Mesendoderm (in vitro differentiated cells): ENCODE measurements at regions not wholly inside any gene's neighbourhood (a gene's known extent, or its start where the extent isn't known, plus 50 kb on each side); places are given as distances from the start of the nearest gene placed in this dataset.

Experiments
- DNase-seq: peaks from one replicate; pipeline ENCODE4 v3.0.0; 2013
- H2AK5ac ChIP-seq: 2 replicates; pipeline ENCODE4 v1.6.1; 2013; ENCODE audit warnings: low read length, inconsistent platforms
- H2BK120ac ChIP-seq: 2 replicates; pipeline ENCODE4 v1.6.1; 2013; ENCODE audit warnings: low read depth, mild to moderate bottlenecking, low read length, moderate library complexity, mixed read lengths
- H2BK15ac ChIP-seq: replicated peaks from 2 replicates; pipeline ENCODE4 v1.6.1; 2013; ENCODE audit warnings: low read depth, mild to moderate bottlenecking, moderate library complexity
- H2BK5ac ChIP-seq: 2 replicates; pipeline ENCODE4 v1.6.1; 2013; ENCODE audit warnings: low read length, inconsistent platforms
- H3K18ac ChIP-seq: 2 replicates; pipeline ENCODE4 v1.6.1; 2013; ENCODE audit warnings: mild to moderate bottlenecking, low read length, mixed read lengths
- H3K23ac ChIP-seq: one replicate; pipeline ENCODE4 v1.6.1; 2013; ENCODE audit warnings: low read length
- H3K27ac ChIP-seq: 2 replicates; pipeline ENCODE4 v1.5.1; 2013; ENCODE audit warnings: low read depth, mild to moderate bottlenecking, inconsistent platforms, low read length, moderate library complexity
- H3K27me3 ChIP-seq: 2 replicates; pipeline ENCODE4 v1.6.1; 2013; ENCODE audit warnings: low read length, control low read depth, mild to moderate bottlenecking, inconsistent platforms; ENCODE audit not compliant: insufficient read depth, poor library complexity
- H3K36me3 ChIP-seq: 2 replicates; pipeline ENCODE4 v1.6.1; 2013; ENCODE audit warnings: low read length, inconsistent platforms; ENCODE audit not compliant: control insufficient read depth, insufficient read depth
- H3K4ac ChIP-seq: one replicate; pipeline ENCODE4 v1.6.1; 2013; ENCODE audit warnings: low read depth, mild to moderate bottlenecking, low read length, moderate library complexity
- H3K4me1 ChIP-seq: 2 replicates; pipeline ENCODE4 v1.6.1; 2013; ENCODE audit warnings: low read depth, low read length, inconsistent platforms; ENCODE audit not compliant: control insufficient read depth
- H3K4me2 ChIP-seq: 2 replicates; pipeline ENCODE4 v1.6.1; 2013; ENCODE audit warnings: low read length
- H3K4me3 ChIP-seq: 2 replicates; pipeline ENCODE4 v1.5.1; 2013; ENCODE audit warnings: mild to moderate bottlenecking, low read length
- H3K56ac ChIP-seq: one replicate; pipeline ENCODE4 v1.6.1; 2013; ENCODE audit warnings: low read length
- H3K79me1 ChIP-seq: 2 replicates; pipeline ENCODE4 v1.6.1; 2013; ENCODE audit warnings: low read length, inconsistent platforms
- H3K79me2 ChIP-seq: 2 replicates; pipeline ENCODE4 v1.6.1; 2013; ENCODE audit warnings: mild to moderate bottlenecking, low read length; ENCODE audit not compliant: control insufficient read depth, insufficient read depth
- H3K9ac ChIP-seq: 2 replicates; pipeline ENCODE4 v1.6.1; 2013; ENCODE audit warnings: low read length, inconsistent platforms
- H4K5ac ChIP-seq: one replicate; pipeline ENCODE4 v1.6.1; 2013; ENCODE audit warnings: low read length
- H4K8ac ChIP-seq: one replicate; pipeline ENCODE4 v1.6.1; 2013; ENCODE audit warnings: low read depth, mild to moderate bottlenecking, control low read depth, low read length, moderate library complexity
- WGBS: extraction: QIAGEN DNeasy Blood & Tissue Kit; methylation state at CpG from one replicate; pipeline ENCODE4 v1.1.7; 2013; ENCODE audit warnings: low lambda C conversion rate, missing lambda C conversion rate; ENCODE audit not compliant: insufficient coverage; ENCODE audit errors: extremely low coverage; 5-methylcytosine and 5-hydroxymethylcytosine counted together

DNA sequence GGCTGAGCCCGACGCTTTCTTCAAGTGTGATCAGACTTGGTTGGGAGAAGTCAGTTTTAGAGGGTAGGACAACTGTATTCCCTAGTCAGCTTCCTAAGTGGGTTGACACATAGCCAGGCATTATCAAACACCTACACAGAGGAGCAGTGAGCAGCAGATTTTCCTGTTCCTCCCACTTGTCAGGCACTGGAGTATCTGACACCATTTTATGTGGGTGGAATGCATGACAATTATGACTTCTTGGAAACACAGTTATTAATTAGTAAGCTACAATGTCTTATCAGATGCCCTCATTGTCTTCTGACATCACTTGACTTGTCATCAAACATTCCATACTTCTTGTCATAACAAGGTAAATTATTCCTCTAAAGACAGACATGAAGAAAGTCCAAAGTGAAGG is 124.9 kb downstream of the IRX2 start:
- no peaks in the 10 kb centered on the region for H3K79me2 ChIP-seq
- no peak overlapping the region for H2BK120ac ChIP-seq
- no peak overlapping the region for H3K18ac ChIP-seq
- H3K56ac ChIP-seq, result no peak overlapping the region
- no peak overlapping the region for H2BK15ac ChIP-seq
- no peaks in the 10 kb centered on the region for H3K4me1 ChIP-seq
- DNase-seq, result no peak
- H3K9ac ChIP-seq, result no peak overlapping the region
- no peak overlapping the region for H3K27ac ChIP-seq
- H3K36me3 ChIP-seq, result no peaks in the 10 kb centered on the region
- no peak overlapping the region for H4K8ac ChIP-seq
- no peak overlapping the region for H2BK5ac ChIP-seq
- no CpG with 5 or more reads among the region's 2 CpGs for WGBS
- no peak overlapping the region for H3K23ac ChIP-seq
- no peak overlapping the region for H3K4ac ChIP-seq
- no peak overlapping the region for H2AK5ac ChIP-seq
- H3K4me3 ChIP-seq, result no peak overlapping the region
- H3K4me2 ChIP-seq, result no peak overlapping the region
- H4K5ac ChIP-seq, result no peak overlapping the region
- H3K79me1 ChIP-seq, result no peaks in the 10 kb centered on the region
- H3K27me3 ChIP-seq, result no peaks in the 10 kb centered on the region

DNA sequence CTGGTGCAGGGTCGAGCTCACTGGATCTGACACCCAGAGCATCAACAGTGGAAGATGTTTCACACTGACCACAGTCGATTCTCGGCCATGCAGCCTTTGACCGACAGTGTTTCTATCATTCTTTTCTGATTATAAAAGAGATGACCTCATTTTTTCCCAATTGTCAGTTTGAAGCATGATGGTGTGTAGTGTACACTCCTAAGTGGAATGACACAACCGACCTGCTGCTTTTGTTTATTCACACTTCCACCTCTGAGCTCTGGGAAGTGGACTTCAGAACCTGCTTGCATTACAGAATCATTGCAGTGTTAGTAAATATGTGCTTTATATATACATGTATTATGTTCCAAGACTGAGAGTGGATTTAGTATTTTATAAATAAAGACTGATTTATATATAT is 128.6 kb downstream of the IRX2 start:
- H3K18ac ChIP-seq, result no peak overlapping the region
- H3K4me3 ChIP-seq, result no peak overlapping the region
- no peaks in the 10 kb centered on the region for H3K79me1 ChIP-seq
- H4K5ac ChIP-seq, result no peak overlapping the region
- H2BK120ac ChIP-seq, result no peak overlapping the region
- H3K27ac ChIP-seq, result no peak overlapping the region
- H4K8ac ChIP-seq, result no peak overlapping the region
- no peak overlapping the region for H3K56ac ChIP-seq
- no peak overlapping the region for H3K23ac ChIP-seq
- no peaks in the 10 kb centered on the region for H3K4me1 ChIP-seq
- no peak overlapping the region for H3K4ac ChIP-seq
- no peaks in the 10 kb centered on the region for H3K79me2 ChIP-seq
- no peaks in the 10 kb centered on the region for H3K36me3 ChIP-seq
- H3K9ac ChIP-seq, result no peak overlapping the region
- no peak overlapping the region for H3K4me2 ChIP-seq
- no peak overlapping the region for H2BK5ac ChIP-seq
- H2BK15ac ChIP-seq, result no peak overlapping the region
- no peak overlapping the region for H2AK5ac ChIP-seq
- DNase-seq, result no peak
- no peaks in the 10 kb centered on the region for H3K27me3 ChIP-seq
- WGBS, result no CpG with 5 or more reads among the region's 5 CpGs

DNA sequence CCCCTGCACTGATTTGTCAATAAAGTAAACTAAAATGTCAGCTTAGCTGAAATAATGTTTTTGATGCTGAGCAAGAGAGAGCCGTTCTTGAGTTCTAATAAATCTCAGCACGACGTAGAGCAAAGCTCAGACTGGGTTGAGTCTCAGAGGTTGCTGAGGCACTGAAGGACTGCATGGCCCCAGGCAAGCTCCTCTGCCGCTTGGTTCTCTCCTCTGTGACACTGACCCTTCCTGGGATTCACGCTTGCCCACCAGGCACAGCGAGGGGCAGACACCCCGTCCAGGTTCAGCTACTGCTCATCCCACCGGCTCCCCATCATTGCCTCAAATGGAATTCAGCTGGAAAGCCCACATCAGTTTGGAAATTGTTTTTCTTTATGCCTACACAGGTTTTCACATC is 129.8 kb downstream of the IRX2 start:
- no peak overlapping the region for H3K9ac ChIP-seq
- no peaks in the 10 kb centered on the region for H3K4me1 ChIP-seq
- WGBS, result no CpG with 5 or more reads among the region's 8 CpGs
- DNase-seq, result no peak
- H3K4me2 ChIP-seq, result no peak overlapping the region
- H3K79me1 ChIP-seq, result no peaks in the 10 kb centered on the region
- no peaks in the 10 kb centered on the region for H3K79me2 ChIP-seq
- H3K4ac ChIP-seq, result no peak overlapping the region
- H3K4me3 ChIP-seq, result no peak overlapping the region
- H3K36me3 ChIP-seq, result no peaks in the 10 kb centered on the region
- no peak overlapping the region for H3K27ac ChIP-seq
- H2BK5ac ChIP-seq, result no peak overlapping the region
- no peak overlapping the region for H4K8ac ChIP-seq
- H3K27me3 ChIP-seq, result no peaks in the 10 kb centered on the region
- no peak overlapping the region for H2AK5ac ChIP-seq
- H3K18ac ChIP-seq, result no peak overlapping the region
- no peak overlapping the region for H4K5ac ChIP-seq
- H2BK15ac ChIP-seq, result no peak overlapping the region
- H2BK120ac ChIP-seq, result no peak overlapping the region
- no peak overlapping the region for H3K56ac ChIP-seq
- H3K23ac ChIP-seq, result no peak overlapping the region

DNA sequence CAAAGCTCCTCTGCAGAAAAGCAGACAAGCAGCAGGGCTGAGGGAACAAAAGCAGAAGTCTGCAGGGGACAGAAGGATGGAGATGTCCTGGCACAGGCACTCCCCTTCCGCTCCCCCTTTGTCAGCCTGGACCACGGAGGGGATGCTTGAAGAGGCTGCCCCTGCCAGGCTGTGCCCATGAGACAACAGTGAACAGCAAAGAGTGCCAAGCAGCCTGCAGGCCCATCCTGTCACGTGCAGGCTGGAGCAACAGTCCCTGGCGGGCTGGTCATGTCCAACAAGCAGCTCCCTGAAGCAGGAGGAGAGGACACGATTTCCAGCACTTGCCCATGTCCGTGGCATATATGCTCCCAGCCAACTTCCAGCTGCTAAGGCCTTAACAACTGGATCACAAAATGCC is 132.3 kb downstream of the IRX2 start:
- Histone ChIP-seq H3K4me2 (no peak overlapping the region), H2BK15ac (no peak overlapping the region), H3K4me3 (no peak overlapping the region), H3K27ac (no peak overlapping the region), H2AK5ac (no peak overlapping the region), H2BK120ac (no peak overlapping the region), H3K23ac (no peak overlapping the region), H3K36me3 (no peaks in the 10 kb centered on the region), H3K27me3 (no peaks in the 10 kb centered on the region), H3K79me2 (no peaks in the 10 kb centered on the region), H3K4ac (no peak overlapping the region), H3K56ac (no peak overlapping the region), H3K9ac (no peak overlapping the region), H4K5ac (no peak overlapping the region), H3K79me1 (no peaks in the 10 kb centered on the region), H2BK5ac (no peak overlapping the region), H3K4me1 (no peaks in the 10 kb centered on the region), H4K8ac (no peak overlapping the region), H3K18ac (no peak overlapping the region)
- no peak for DNase-seq
- no CpG with 5 or more reads among the region's 6 CpGs for WGBS

DNA sequence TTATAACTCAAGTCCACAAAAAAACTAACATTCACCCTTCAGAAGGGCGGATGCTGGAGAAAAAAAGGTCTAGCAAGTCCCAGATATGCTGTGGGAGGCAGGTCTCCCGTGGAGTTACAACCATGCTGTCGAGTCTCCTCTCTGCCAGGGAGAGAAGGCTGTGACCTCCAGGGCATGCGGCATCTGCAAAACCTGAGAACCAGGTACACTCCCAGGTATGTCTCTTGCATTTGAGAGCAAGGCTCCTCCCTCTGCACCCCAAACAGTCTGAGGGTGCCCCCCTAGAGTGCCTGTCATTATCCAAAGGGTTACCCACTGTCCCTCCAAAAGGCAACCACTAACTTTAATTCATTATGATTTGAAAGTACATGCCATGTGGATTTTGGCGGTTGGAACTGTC is 134.0 kb downstream of the IRX2 start:
- H3K4me2 ChIP-seq, result no peak overlapping the region
- no peak overlapping the region for H3K56ac ChIP-seq
- no peak overlapping the region for H3K9ac ChIP-seq
- H3K4me3 ChIP-seq, result no peak overlapping the region
- H3K23ac ChIP-seq, result no peak overlapping the region
- no peaks in the 10 kb centered on the region for H3K79me2 ChIP-seq
- no peak for DNase-seq
- no peak overlapping the region for H3K18ac ChIP-seq
- no peaks in the 10 kb centered on the region for H3K4me1 ChIP-seq
- H3K27ac ChIP-seq, result no peak overlapping the region
- no peak overlapping the region for H2AK5ac ChIP-seq
- H3K4ac ChIP-seq, result no peak overlapping the region
- no peak overlapping the region for H2BK5ac ChIP-seq
- no peak overlapping the region for H2BK15ac ChIP-seq
- H3K27me3 ChIP-seq, result no peaks in the 10 kb centered on the region
- no peak overlapping the region for H4K8ac ChIP-seq
- no peak overlapping the region for H2BK120ac ChIP-seq
- WGBS, result no CpG with 5 or more reads among the region's 5 CpGs
- H3K36me3 ChIP-seq, result no peaks in the 10 kb centered on the region
- H4K5ac ChIP-seq, result no peak overlapping the region
- no peaks in the 10 kb centered on the region for H3K79me1 ChIP-seq

DNA sequence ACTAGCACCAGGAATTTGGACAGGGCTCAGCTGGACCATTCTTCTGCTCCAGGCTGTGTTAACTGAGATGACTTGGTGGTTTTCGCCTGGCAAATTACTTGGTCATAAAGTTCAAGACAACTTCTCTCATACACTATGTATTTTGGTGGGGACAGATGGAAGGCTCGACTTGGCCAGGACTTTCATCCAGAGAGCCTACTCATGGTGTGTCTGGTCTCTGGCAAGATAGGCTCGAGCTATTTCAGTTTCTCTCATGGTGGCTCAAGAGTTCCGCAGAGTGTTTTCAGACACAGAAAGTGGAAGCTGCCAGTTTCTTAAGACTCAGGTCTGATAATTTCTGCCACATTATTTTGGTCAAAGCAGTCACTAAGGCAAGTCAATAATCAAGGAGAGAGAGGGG is 135.6 kb downstream of the IRX2 start:
- Histone ChIP-seq H2AK5ac (no peak overlapping the region), H2BK5ac (no peak overlapping the region), H3K56ac (no peak overlapping the region), H3K9ac (no peak overlapping the region), H3K79me1 (no peaks in the 10 kb centered on the region), H3K4me3 (no peak overlapping the region), H3K18ac (no peak overlapping the region), H3K23ac (no peak overlapping the region), H3K27me3 (no peaks in the 10 kb centered on the region), H2BK120ac (no peak overlapping the region), H4K5ac (no peak overlapping the region), H3K79me2 (no peaks in the 10 kb centered on the region), H2BK15ac (no peak overlapping the region), H3K27ac (no peak overlapping the region), H3K4ac (no peak overlapping the region), H3K36me3 (no peaks in the 10 kb centered on the region), H3K4me1 (no peaks in the 10 kb centered on the region), H3K4me2 (no peak overlapping the region), H4K8ac (no peak overlapping the region)
- no peak for DNase-seq
- no CpG with 5 or more reads among the region's 4 CpGs for WGBS
